ENCODE measurements at regions not wholly inside any gene's neighbourhood (a gene's known extent, or its start where the extent isn't known, plus 50 kb on each side); places are given as distances from the start of the nearest gene placed in this dataset.
"Not testable (repeated sequence)": the region's sequence is repeated elsewhere in the genome, so short reads cannot be mapped to it uniquely, and the experiment has no call there.

GRCh38 chr19:29006057-29006735, 206.8 kb downstream of the UQCRFS1 start:
- DNase-seq: no peak

- DNase-seq: no peak
These were observed 208.2 kb downstream of the UQCRFS1 start for GRCh38 chr19:29004796-29005195.

- no peak for DNase-seq
These were observed 209.1 kb downstream of the UQCRFS1 start for GRCh38 chr19:29003641-29004409.

- no peak for DNase-seq
These were observed 210.6 kb downstream of the UQCRFS1 start for GRCh38 chr19:29002336-29002735.

- no peak for DNase-seq
These were observed 211.2 kb downstream of the UQCRFS1 start for GRCh38 chr19:29001597-29002245.

GRCh38 chr19:29001141-29001581, 211.8 kb downstream of the UQCRFS1 start:
- no peak for DNase-seq

- no peak for DNase-seq
These were observed 213.1 kb downstream of the UQCRFS1 start for GRCh38 chr19:28999724-29000433.

GRCh38 chr19:28998974-28999373, 214.0 kb downstream of the UQCRFS1 start:
- DNase-seq: no peak

GRCh38 chr19:28997866-28998265, 215.1 kb downstream of the UQCRFS1 start:
- not testable (repeated sequence) for DNase-seq

- no peak for DNase-seq
These were observed 222.4 kb downstream of the UQCRFS1 start for GRCh38 chr19:28990522-28990921.

GRCh38 chr19:28989739-28990138, 223.2 kb downstream of the UQCRFS1 start:
- no peak for DNase-seq

GRCh38 chr19:28988066-28988465, 224.9 kb downstream of the UQCRFS1 start:
- DNase-seq: no peak

- DNase-seq: no peak
These were observed 225.8 kb downstream of the UQCRFS1 start for GRCh38 chr19:28987177-28987576.

- DNase-seq: no peak
These were observed 227.8 kb downstream of the UQCRFS1 start for GRCh38 chr19:28985201-28985600.

GRCh38 chr19:28984315-28984714, 228.6 kb downstream of the UQCRFS1 start:
- DNase-seq: no peak

- no peak for DNase-seq
These were observed 229.5 kb downstream of the UQCRFS1 start for GRCh38 chr19:28983430-28983829.

GRCh38 chr19:28981994-28982393, 231.0 kb downstream of the UQCRFS1 start:
- DNase-seq: no peak

GRCh38 chr19:28981518-28981917, 231.4 kb downstream of the UQCRFS1 start:
- no peak for DNase-seq

GRCh38 chr19:28980236-28980868, 232.6 kb downstream of the UQCRFS1 start:
- no peak for DNase-seq

- DNase-seq: no peak
These were observed 235.1 kb downstream of the UQCRFS1 start for GRCh38 chr19:28977826-28978225.

- DNase-seq: no peak
These were observed 240.7 kb downstream of the UQCRFS1 start for GRCh38 chr19:28972058-28972852.

GRCh38 chr19:28971513-28971912, 241.4 kb downstream of the UQCRFS1 start:
- DNase-seq: no peak

Measured in activated CD4-positive, alpha-beta T cell treated with anti-CD3 and anti-CD28 coated beads for 1 hour (primary cell).